ENCODE measurements at regions not wholly inside any gene's neighbourhood (a gene's known extent, or its start where the extent isn't known, plus 50 kb on each side); places are given as distances from the start of the nearest gene placed in this dataset.

DNA sequence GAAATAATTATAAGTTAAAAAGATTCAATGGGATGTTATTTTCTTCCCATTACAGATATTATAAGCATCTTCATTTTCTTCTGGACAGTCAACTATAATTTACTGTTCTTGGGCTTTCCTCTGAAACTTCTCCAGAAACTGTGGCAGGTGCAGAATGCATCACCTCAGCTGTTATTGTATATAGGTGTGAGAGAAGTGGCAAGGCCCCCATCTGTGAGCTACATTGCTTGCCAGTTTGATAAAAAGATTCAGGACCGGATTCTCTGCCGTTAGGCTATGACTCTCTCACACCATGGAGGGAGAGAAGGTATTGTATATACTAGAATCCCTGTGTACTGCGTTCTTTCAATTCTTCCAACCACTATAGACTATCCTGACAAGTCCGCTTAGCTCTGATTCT is 135.8 kb upstream of the CENPW start:
- no peaks in the 10 kb centered on the region for H4K20me1 ChIP-seq (ENCODE audit: control insufficient read depth, extremely low read depth, insufficient read depth, low read length)
- H3K36me3 ChIP-seq (ENCODE audit: control insufficient read depth, insufficient read depth, low read length): no peaks in the 10 kb centered on the region
- H3K4me2 ChIP-seq (ENCODE audit: extremely low read depth, insufficient read depth, low read length): no peak overlapping the region
- no peak overlapping the region for H3K27ac ChIP-seq (ENCODE audit: insufficient read depth, low read length)
- TF ChIP-seq, protein P1, sequence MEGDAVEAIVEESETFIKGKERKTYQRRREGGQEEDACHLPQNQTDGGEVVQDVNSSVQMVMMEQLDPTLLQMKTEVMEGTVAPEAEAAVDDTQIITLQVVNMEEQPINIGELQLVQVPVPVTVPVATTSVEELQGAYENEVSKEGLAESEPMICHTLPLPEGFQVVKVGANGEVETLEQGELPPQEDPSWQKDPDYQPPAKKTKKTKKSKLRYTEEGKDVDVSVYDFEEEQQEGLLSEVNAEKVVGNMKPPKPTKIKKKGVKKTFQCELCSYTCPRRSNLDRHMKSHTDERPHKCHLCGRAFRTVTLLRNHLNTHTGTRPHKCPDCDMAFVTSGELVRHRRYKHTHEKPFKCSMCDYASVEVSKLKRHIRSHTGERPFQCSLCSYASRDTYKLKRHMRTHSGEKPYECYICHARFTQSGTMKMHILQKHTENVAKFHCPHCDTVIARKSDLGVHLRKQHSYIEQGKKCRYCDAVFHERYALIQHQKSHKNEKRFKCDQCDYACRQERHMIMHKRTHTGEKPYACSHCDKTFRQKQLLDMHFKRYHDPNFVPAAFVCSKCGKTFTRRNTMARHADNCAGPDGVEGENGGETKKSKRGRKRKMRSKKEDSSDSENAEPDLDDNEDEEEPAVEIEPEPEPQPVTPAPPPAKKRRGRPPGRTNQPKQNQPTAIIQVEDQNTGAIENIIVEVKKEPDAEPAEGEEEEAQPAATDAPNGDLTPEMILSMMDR (conservative IDR thresholded peaks at IDR 0.05 in 1 of 2, IDR thresholded peaks at IDR 0.05 in 1 of 2; ENCODE audit: low read depth in 1 of 2, low read length in 2 of 2): no peak
- no peak for TF ChIP-seq EZH2 (IDR thresholded peaks at IDR 0.05; ENCODE audit: low read length, missing control alignments)
- no peaks in the 10 kb centered on the region for H3K4me1 ChIP-seq (ENCODE audit: control insufficient read depth, extremely low read depth, insufficient read depth, low read length)
- H2AFZ ChIP-seq (ENCODE audit: low read length): no peak overlapping the region
- H3K9ac ChIP-seq (ENCODE audit: insufficient read depth, low read length): no peak overlapping the region
- H3K79me2 ChIP-seq (ENCODE audit: control insufficient read depth, insufficient read depth, low read length): no peaks in the 10 kb centered on the region
- no peaks in the 10 kb centered on the region for H3K9me3 ChIP-seq (ENCODE audit: control insufficient read depth, insufficient read depth, low read depth, low read length)
- H3K27me3 ChIP-seq (ENCODE audit: control insufficient read depth, insufficient read depth, low read length): no peaks in the 10 kb centered on the region
- DNase-seq (ENCODE audit: low read depth in 2 of 2): no peak
- no peak overlapping the region for H3K4me3 ChIP-seq (replicated peaks in 1 of 4; ENCODE audit: control extremely low read depth in 1 of 4, insufficient read depth in 1 of 4, low read depth in 3 of 4, low read length in 4 of 4)

DNA sequence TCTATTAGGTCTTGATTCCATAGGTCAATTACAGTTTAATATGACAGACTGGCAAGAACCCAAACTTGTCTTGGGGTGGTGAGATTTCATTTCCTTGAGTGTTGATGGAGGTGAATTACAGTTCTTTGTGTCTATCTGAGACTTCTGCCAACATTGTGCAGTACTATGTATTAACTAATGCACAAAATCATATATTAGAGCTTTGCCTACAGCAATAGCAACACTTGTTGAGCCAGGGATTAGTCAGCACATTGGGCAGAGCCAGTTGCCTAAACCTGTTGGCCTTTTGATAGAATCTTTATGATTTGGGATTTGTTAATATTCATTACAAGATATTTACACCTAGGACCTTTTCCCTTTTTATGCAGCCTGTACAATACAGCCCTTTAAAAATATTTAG is 135.3 kb upstream of the CENPW start:
- TF ChIP-seq, protein P1 (conservative IDR thresholded peaks at IDR 0.05 in 1 of 2, IDR thresholded peaks at IDR 0.05 in 1 of 2; ENCODE audit: low read depth in 1 of 2, low read length in 2 of 2): no peak
- TF ChIP-seq EZH2 (IDR thresholded peaks at IDR 0.05; ENCODE audit: low read length, missing control alignments): no peak
- Histone ChIP-seq H3K4me2 (ENCODE audit: extremely low read depth, insufficient read depth, low read length) (no peak overlapping the region), H2AFZ (ENCODE audit: low read length) (no peak overlapping the region), H3K36me3 (ENCODE audit: control insufficient read depth, insufficient read depth, low read length) (no peaks in the 10 kb centered on the region), H3K27me3 (ENCODE audit: control insufficient read depth, insufficient read depth, low read length) (no peaks in the 10 kb centered on the region), H3K27ac (ENCODE audit: insufficient read depth, low read length) (no peak overlapping the region), H3K9ac (ENCODE audit: insufficient read depth, low read length) (no peak overlapping the region), H3K4me1 (ENCODE audit: control insufficient read depth, extremely low read depth, insufficient read depth, low read length) (no peaks in the 10 kb centered on the region), H3K4me3 (replicated peaks in 1 of 4; ENCODE audit: control extremely low read depth in 1 of 4, insufficient read depth in 1 of 4, low read depth in 3 of 4, low read length in 4 of 4) (no peak overlapping the region), H4K20me1 (ENCODE audit: control insufficient read depth, extremely low read depth, insufficient read depth, low read length) (no peaks in the 10 kb centered on the region), H3K79me2 (ENCODE audit: control insufficient read depth, insufficient read depth, low read length) (no peaks in the 10 kb centered on the region), H3K9me3 (ENCODE audit: control insufficient read depth, insufficient read depth, low read depth, low read length) (no peaks in the 10 kb centered on the region)
- no peak for DNase-seq (ENCODE audit: low read depth in 2 of 2)

DNA sequence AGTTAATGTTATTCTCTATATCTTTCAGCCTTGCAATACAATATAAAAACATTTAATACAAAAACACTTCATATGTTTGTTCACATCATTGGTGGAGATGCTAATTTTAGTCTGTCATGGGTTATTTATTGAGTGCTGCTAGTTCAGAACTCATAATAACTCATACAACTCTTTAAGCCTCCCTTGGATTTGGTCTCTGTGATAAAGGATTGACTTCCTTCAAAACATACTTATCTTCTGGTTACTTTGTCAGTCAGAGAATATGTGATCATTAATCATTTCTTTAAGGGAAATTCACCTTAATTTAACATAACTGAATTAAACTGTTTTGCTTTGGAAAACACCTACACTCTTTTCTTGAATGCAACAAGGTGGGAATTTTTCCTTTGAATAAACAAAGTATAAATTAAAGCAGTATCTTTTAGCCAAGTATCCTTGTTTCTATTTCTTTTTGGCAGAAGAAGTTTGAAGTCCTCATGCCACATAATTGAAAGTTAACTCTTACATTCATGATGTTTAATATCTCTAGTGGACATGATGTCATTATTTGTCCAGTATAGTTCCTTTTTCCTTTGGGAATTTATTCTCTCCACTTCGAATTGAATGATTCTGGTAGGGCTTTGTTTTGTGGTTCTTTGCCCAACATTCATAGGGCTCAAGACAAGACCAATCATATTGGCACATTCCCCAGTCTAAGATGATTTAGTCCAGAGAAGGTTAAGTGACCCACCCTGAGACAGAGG is 133.2 kb upstream of the CENPW start:
- no peaks in the 10 kb centered on the region for H4K20me1 ChIP-seq (ENCODE audit: control insufficient read depth, extremely low read depth, insufficient read depth, low read length)
- no peaks in the 10 kb centered on the region for H3K79me2 ChIP-seq (ENCODE audit: control insufficient read depth, insufficient read depth, low read length)
- DNase-seq (ENCODE audit: low read depth in 2 of 2): no peak
- H3K4me2 ChIP-seq (ENCODE audit: extremely low read depth, insufficient read depth, low read length): no peak overlapping the region
- no peaks in the 10 kb centered on the region for H3K9me3 ChIP-seq (ENCODE audit: control insufficient read depth, insufficient read depth, low read depth, low read length)
- no peak overlapping the region for H3K9ac ChIP-seq (ENCODE audit: insufficient read depth, low read length)
- TF ChIP-seq EZH2 (IDR thresholded peaks at IDR 0.05; ENCODE audit: low read length, missing control alignments): no peak
- TF ChIP-seq, protein P1 (conservative IDR thresholded peaks at IDR 0.05 in 1 of 2, IDR thresholded peaks at IDR 0.05 in 1 of 2; ENCODE audit: low read depth in 1 of 2, low read length in 2 of 2): no peak
- no peak overlapping the region for H3K27ac ChIP-seq (ENCODE audit: insufficient read depth, low read length)
- no peaks in the 10 kb centered on the region for H3K27me3 ChIP-seq (ENCODE audit: control insufficient read depth, insufficient read depth, low read length)
- no peak overlapping the region for H2AFZ ChIP-seq (ENCODE audit: low read length)
- no peaks in the 10 kb centered on the region for H3K4me1 ChIP-seq (ENCODE audit: control insufficient read depth, extremely low read depth, insufficient read depth, low read length)
- H3K4me3 ChIP-seq (replicated peaks in 1 of 4; ENCODE audit: control extremely low read depth in 1 of 4, insufficient read depth in 1 of 4, low read depth in 3 of 4, low read length in 4 of 4): no peak overlapping the region
- no peaks in the 10 kb centered on the region for H3K36me3 ChIP-seq (ENCODE audit: control insufficient read depth, insufficient read depth, low read length)

Measured in fibroblast of lung (primary cell).